NCI-H446 (cell line): ENCODE measurements at regions not wholly inside any gene's neighbourhood (a gene's known extent, or its start where the extent isn't known, plus 50 kb on each side); places are given as distances from the start of the nearest gene placed in this dataset.

Experiments used
- DNase-seq, 2 experiments: peaks; one replicate each; lab custom pipeline; 2025; lab: John Stamatoyannopoulos, UW

- DNase-seq: no peak
Measured at GRCh38 chr10:128316925-128317324, 190.7 kb upstream of the MKI67 start.

- DNase-seq: no peak
Measured at GRCh38 chr10:128318366-128318765, 192.1 kb upstream of the MKI67 start.

GRCh38 chr10:128318913-128319312, 192.7 kb upstream of the MKI67 start:
- DNase-seq: no peak

GRCh38 chr10:128322106-128322505, 195.9 kb upstream of the MKI67 start:
- no peak for DNase-seq

GRCh38 chr10:128322950-128323349, 196.7 kb upstream of the MKI67 start:
- DNase-seq: no peak

- no peak for DNase-seq
Measured at GRCh38 chr10:128324058-128324827, 198.0 kb upstream of the MKI67 start.

GRCh38 chr10:128325788-128326187, 199.6 kb upstream of the MKI67 start:
- no peak for DNase-seq

- DNase-seq: no peak
Measured at GRCh38 chr10:128326251-128326650, 200.0 kb upstream of the MKI67 start.

- no peak for DNase-seq
Measured at GRCh38 chr10:128326851-128327250, 200.6 kb upstream of the MKI67 start.

- no peak for DNase-seq
Measured at GRCh38 chr10:128336401-128336800, 210.2 kb upstream of the MKI67 start.

- DNase-seq: no peak
Measured at GRCh38 chr10:128337860-128338378, 211.7 kb upstream of the MKI67 start.

- no peak for DNase-seq
Measured at GRCh38 chr10:128338951-128339350, 212.7 kb upstream of the MKI67 start.

- DNase-seq: no peak
Measured at GRCh38 chr10:128339753-128340152, 213.5 kb upstream of the MKI67 start.

- DNase-seq: no peak
Measured at GRCh38 chr10:128345353-128345752, 219.1 kb upstream of the MKI67 start.

GRCh38 chr10:128360783-128361182, 234.6 kb upstream of the MKI67 start:
- no peak for DNase-seq

- no peak for DNase-seq
Measured at GRCh38 chr10:128361487-128361886, 235.3 kb upstream of the MKI67 start.

GRCh38 chr10:128362514-128362913, 236.3 kb upstream of the MKI67 start:
- DNase-seq: no peak

- DNase-seq: no peak
Measured at GRCh38 chr10:128364631-128365030, 238.4 kb upstream of the MKI67 start.

- no peak for DNase-seq
Measured at GRCh38 chr10:128365156-128365725, 239.0 kb upstream of the MKI67 start.

GRCh38 chr10:128367807-128368206, 241.6 kb upstream of the MKI67 start:
- no peak for DNase-seq

GRCh38 chr10:128369101-128369650, 243.0 kb upstream of the MKI67 start:
- no peak for DNase-seq

- DNase-seq: no peak
Measured at GRCh38 chr10:128373071-128373749, 247.0 kb upstream of the MKI67 start.

GRCh38 chr10:128373831-128374230, 247.6 kb upstream of the MKI67 start:
- no peak for DNase-seq
